Gastroesophageal sphincter (tissue), 4 donors: ENCODE measurements at regions not wholly inside any gene's neighbourhood (a gene's known extent, or its start where the extent isn't known, plus 50 kb on each side); places are given as distances from the start of the nearest gene placed in this dataset.

Source experiments
- ATAC-seq: fragments of 150-250 bp; one replicate; pipeline ENCODE4 v1.9.1; 2016; ENCODE audit warnings: mild to moderate bottlenecking, moderate library complexity
- H3K27ac ChIP-seq, 4 donors: fragments of 200-600 bp; sonication (generic) in 3 of 4; 1 replicate in 3 of 4; 2 replicates in 1 of 4; pipeline ENCODE4 v1.5.1; 2016 to 2019
- H3K27me3 ChIP-seq: fragments of 200-600 bp; sonication (generic); one replicate; pipeline ENCODE4 v1.5.1; 2019
- H3K36me3 ChIP-seq, 2 donors: fragments of 200-600 bp; sonication (generic); one replicate each; pipeline ENCODE4 v1.5.1; 2019; ENCODE audit warnings: control low read depth in 1 of 2
- H3K4me1 ChIP-seq, 3 donors: fragments of 200-600 bp; sonication (generic); 1 replicate in 2 of 3; 2 replicates in 1 of 3; pipeline ENCODE4 v1.5.1; 2016 to 2019; ENCODE audit warnings: control low read depth in 2 of 3
- H3K4me3 ChIP-seq, 2 donors: fragments of 200-600 bp; sonication (generic); one replicate each; pipeline ENCODE4 v1.5.1; 2019; ENCODE audit warnings: mild to moderate bottlenecking in 1 of 2, moderate library complexity in 1 of 2
- H3K9me3 ChIP-seq, 3 donors: fragments of 200-600 bp; sonication (generic); one replicate each; pipeline ENCODE4 v1.5.1; 2017 to 2019; ENCODE audit warnings: control low read depth in 2 of 3
- CTCF ChIP-seq, 4 experiments: fragments of 200-600 bp in 2 of 4; fragments of 450-650 bp in 2 of 4; sonication (generic) in 1 of 4; IDR thresholded peaks; one replicate each; pipeline ENCODE4 v1.5.1; 2017 to 2019; ENCODE audit warnings: antibody characterized with exemption in 4 of 4, mild to moderate bottlenecking in 2 of 4, moderate library complexity in 2 of 4
- EP300 ChIP-seq: sonication (generic); formaldehyde crosslinking; IDR thresholded peaks from one replicate; pipeline ENCODE4 v1.6.1; 2017; ENCODE audit warnings: antibody characterized with exemption, mild to moderate bottlenecking
- POLR2A ChIP-seq, 2 donors: fragments of 450-650 bp; IDR thresholded peaks; one replicate each; pipeline ENCODE4 v1.6.1; 2017; ENCODE audit warnings: antibody characterized with exemption in 2 of 2, mild to moderate bottlenecking in 2 of 2, moderate library complexity in 1 of 2
- POLR2AphosphoS5 ChIP-seq: sonication (generic); formaldehyde crosslinking; IDR thresholded peaks from one replicate; pipeline ENCODE4 v1.6.1; 2017; ENCODE audit warnings: antibody characterized with exemption
- WGBS, 2 donors: methylation state at CpG; one replicate each; pipeline ENCODE4 v1.1.5; 2018; ENCODE audit warnings: low coverage in 1 of 2; 5-methylcytosine and 5-hydroxymethylcytosine counted together

- no peaks in the 10 kb centered on the region for H3K27me3 ChIP-seq
- no peaks in the 10 kb centered on the region for H3K9me3 ChIP-seq
- no peak overlapping the region for H3K27ac ChIP-seq
- no peak for ATAC-seq
- TF ChIP-seq POLR2A (IDR thresholded peaks at IDR 0.05): no peak
- no peak for TF ChIP-seq POLR2AphosphoS5
- no peak for TF ChIP-seq CTCF (IDR thresholded peaks at IDR 0.05)
- no peak for TF ChIP-seq EP300
- no peaks in the 10 kb centered on the region for H3K36me3 ChIP-seq
- H3K4me1 ChIP-seq: peaks cover 0 to 6% (median 4%) of the 10 kb centered on the region in 3 donors
- H3K4me3 ChIP-seq: no peak overlapping the region
Observed at GRCh38 chr5:112002376-112002775, 245.4 kb upstream of the NREP start.

- Histone ChIP-seq H3K27me3 (no peaks in the 10 kb centered on the region), H3K27ac (no peak overlapping the region), H3K36me3 (no peaks in the 10 kb centered on the region), H3K4me3 (no peak overlapping the region), H3K4me1 (no peaks in the 10 kb centered on the region), H3K9me3 (no peaks in the 10 kb centered on the region)
- no peak for TF ChIP-seq POLR2A (IDR thresholded peaks at IDR 0.05)
- TF ChIP-seq EP300: no peak
- TF ChIP-seq CTCF (IDR thresholded peaks at IDR 0.05): no peak
- no peak for ATAC-seq
- WGBS, 2 donors: 71 to 91% methylated on average over 1 of the region's 1 CpG
Observed at GRCh38 chr5:111999286-111999685, 242.3 kb upstream of the NREP start.

GRCh38 chr5:111998871-111999270 is 241.9 kb upstream of the NREP start:
- Histone ChIP-seq H3K4me1 (no peaks in the 10 kb centered on the region), H3K27ac (no peak overlapping the region), H3K4me3 (no peak overlapping the region), H3K9me3 (no peaks in the 10 kb centered on the region), H3K36me3 (no peaks in the 10 kb centered on the region), H3K27me3 (no peaks in the 10 kb centered on the region)
- ATAC-seq: no peak
- WGBS, 2 donors: 40 to 90% methylated on average over 3 of the region's 3 CpGs
- TF ChIP-seq CTCF (IDR thresholded peaks at IDR 0.05) (no peak), EP300 (no peak), POLR2AphosphoS5 (no peak), POLR2A (IDR thresholded peaks at IDR 0.05) (no peak)

- Histone ChIP-seq H3K36me3 (no peaks in the 10 kb centered on the region), H3K27me3 (no peaks in the 10 kb centered on the region), H3K4me1 (no peaks in the 10 kb centered on the region), H3K9me3 (no peaks in the 10 kb centered on the region), H3K4me3 (no peak overlapping the region), H3K27ac (no peak overlapping the region)
- 50 to 82% methylated on average over 1 to 3 of the region's 3 CpGs for whole genome bisulfite sequencing, 2 donors
- TF ChIP-seq CTCF (IDR thresholded peaks at IDR 0.05): no peak
- no peak for TF ChIP-seq POLR2AphosphoS5
- TF ChIP-seq POLR2A (IDR thresholded peaks at IDR 0.05): no peak
- no peak for TF ChIP-seq EP300
- peak; percentile 28 for ATAC-seq
Observed at GRCh38 chr5:111997711-111998110, 240.7 kb upstream of the NREP start.

- Histone ChIP-seq H3K4me3 (no peak overlapping the region), H3K9me3 (no peaks in the 10 kb centered on the region), H3K27me3 (no peaks in the 10 kb centered on the region), H3K27ac (no peak overlapping the region), H3K4me1 (no peaks in the 10 kb centered on the region), H3K36me3 (no peaks in the 10 kb centered on the region)
- TF ChIP-seq EP300 (no peak), CTCF (IDR thresholded peaks at IDR 0.05) (no peak), POLR2AphosphoS5 (no peak), POLR2A (IDR thresholded peaks at IDR 0.05) (no peak)
- whole genome bisulfite sequencing, 2 donors: 73 to 80% methylated on average over 2 to 5 of the region's 5 CpGs
- ATAC-seq: no peak
Observed at GRCh38 chr5:111997308-111997707, 240.3 kb upstream of the NREP start.
